B cell (primary cell): ENCODE measurements at regions not wholly inside any gene's neighbourhood (a gene's known extent, or its start where the extent isn't known, plus 50 kb on each side); places are given as distances from the start of the nearest gene placed in this dataset.

ENCODE experiments used
- CTCF ChIP-seq: fragments of 200-600 bp; IDR thresholded peaks from one replicate; pipeline ENCODE4 v1.8.0; 2022; ENCODE audit warnings: antibody characterized with exemption, mild to moderate bottlenecking
- EZH2 ChIP-seq: IDR thresholded peaks from 2 replicates; pipeline ENCODE4 v1.6.1; 2012; ENCODE audit warnings: borderline replicate concordance, low read depth, mild to moderate bottlenecking, moderate library complexity, low read length; ENCODE audit not compliant: insufficient read depth, poor library complexity, severe bottlenecking

GRCh38 chr15:69626095-69627066 lies 173.8 kb downstream of the RPLP1 start:
- no peak for TF ChIP-seq CTCF
- TF ChIP-seq EZH2: no peak
